Vagina (tissue), 2 donors: ENCODE measurements at regions not wholly inside any gene's neighbourhood (a gene's known extent, or its start where the extent isn't known, plus 50 kb on each side); places are given as distances from the start of the nearest gene placed in this dataset.

ENCODE experiments used
- POLR2A ChIP-seq, 2 donors: fragments of 450-650 bp; IDR thresholded peaks; one replicate each; pipeline ENCODE4 v1.6.1; 2017; ENCODE audit warnings: antibody characterized with exemption in 2 of 2, mild to moderate bottlenecking in 2 of 2, moderate library complexity in 2 of 2
- POLR2AphosphoS5 ChIP-seq, 2 donors: sonication (generic); formaldehyde crosslinking; IDR thresholded peaks; one replicate each; pipeline ENCODE4 v1.9.0; 2017; ENCODE audit warnings: antibody characterized with exemption in 2 of 2, mild to moderate bottlenecking in 2 of 2, low read depth in 1 of 2; ENCODE audit not compliant: insufficient read depth in 1 of 2
- TF ChIP-seq, protein P1 (sequence below), 3 experiments: fragments of 450-650 bp in 2 of 3; fragments of 200-600 bp in 1 of 3; sonication (generic) in 1 of 3; IDR thresholded peaks; one replicate each; pipeline ENCODE4 v1.5.1; 2017 to 2019; ENCODE audit warnings: antibody characterized with exemption in 3 of 3, mild to moderate bottlenecking in 2 of 3, moderate library complexity in 2 of 3

- TF ChIP-seq, protein P1, sequence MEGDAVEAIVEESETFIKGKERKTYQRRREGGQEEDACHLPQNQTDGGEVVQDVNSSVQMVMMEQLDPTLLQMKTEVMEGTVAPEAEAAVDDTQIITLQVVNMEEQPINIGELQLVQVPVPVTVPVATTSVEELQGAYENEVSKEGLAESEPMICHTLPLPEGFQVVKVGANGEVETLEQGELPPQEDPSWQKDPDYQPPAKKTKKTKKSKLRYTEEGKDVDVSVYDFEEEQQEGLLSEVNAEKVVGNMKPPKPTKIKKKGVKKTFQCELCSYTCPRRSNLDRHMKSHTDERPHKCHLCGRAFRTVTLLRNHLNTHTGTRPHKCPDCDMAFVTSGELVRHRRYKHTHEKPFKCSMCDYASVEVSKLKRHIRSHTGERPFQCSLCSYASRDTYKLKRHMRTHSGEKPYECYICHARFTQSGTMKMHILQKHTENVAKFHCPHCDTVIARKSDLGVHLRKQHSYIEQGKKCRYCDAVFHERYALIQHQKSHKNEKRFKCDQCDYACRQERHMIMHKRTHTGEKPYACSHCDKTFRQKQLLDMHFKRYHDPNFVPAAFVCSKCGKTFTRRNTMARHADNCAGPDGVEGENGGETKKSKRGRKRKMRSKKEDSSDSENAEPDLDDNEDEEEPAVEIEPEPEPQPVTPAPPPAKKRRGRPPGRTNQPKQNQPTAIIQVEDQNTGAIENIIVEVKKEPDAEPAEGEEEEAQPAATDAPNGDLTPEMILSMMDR (IDR thresholded peaks at IDR 0.05) = no peak
- TF ChIP-seq POLR2AphosphoS5 (IDR thresholded peaks at IDR 0.05; ENCODE audit: insufficient read depth in 1 of 2, low read depth in 1 of 2) (no peak), POLR2A (IDR thresholded peaks at IDR 0.05) (no peak)
Measured at GRCh38 chr6:105978974-105979373, 107.2 kb upstream of the PRDM1 start.
